AG09319 (cell line): ENCODE measurements at regions not wholly inside any gene's neighbourhood (a gene's known extent, or its start where the extent isn't known, plus 50 kb on each side); places are given as distances from the start of the nearest gene placed in this dataset.

Source experiments
- DNase-seq: peaks from one replicate; pipeline ENCODE4 v3.0.0-alpha.2; 2010; ENCODE audit warnings: low read depth; ENCODE audit errors: extremely low read depth
- TF ChIP-seq, protein P1 (sequence below): IDR thresholded peaks from 2 replicates; pipeline ENCODE4 v1.5.1; 2011; ENCODE audit warnings: low read depth, mild to moderate bottlenecking, inconsistent platforms, low read length, moderate library complexity

DNA sequence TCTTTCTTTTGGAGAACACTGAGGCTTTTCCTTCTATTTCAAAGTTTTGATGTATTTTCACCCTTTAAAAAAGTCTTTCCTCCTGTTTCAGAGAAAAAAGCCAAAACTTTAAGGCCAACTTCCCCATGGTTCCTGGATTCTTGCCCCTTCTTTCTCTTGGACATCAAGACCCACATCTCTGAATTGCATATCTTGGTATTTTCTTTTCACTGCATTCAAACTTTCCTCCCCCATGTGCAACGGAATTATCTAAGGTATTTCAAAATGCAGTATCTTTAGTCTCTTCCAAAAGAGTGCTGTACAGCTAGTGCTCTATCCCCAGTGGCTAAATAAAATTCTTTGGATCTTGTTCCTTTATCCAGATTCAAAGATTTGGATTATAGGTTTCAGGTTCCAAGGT lies 81.1 kb upstream of the TSPAN2 start:
- TF ChIP-seq, protein P1, sequence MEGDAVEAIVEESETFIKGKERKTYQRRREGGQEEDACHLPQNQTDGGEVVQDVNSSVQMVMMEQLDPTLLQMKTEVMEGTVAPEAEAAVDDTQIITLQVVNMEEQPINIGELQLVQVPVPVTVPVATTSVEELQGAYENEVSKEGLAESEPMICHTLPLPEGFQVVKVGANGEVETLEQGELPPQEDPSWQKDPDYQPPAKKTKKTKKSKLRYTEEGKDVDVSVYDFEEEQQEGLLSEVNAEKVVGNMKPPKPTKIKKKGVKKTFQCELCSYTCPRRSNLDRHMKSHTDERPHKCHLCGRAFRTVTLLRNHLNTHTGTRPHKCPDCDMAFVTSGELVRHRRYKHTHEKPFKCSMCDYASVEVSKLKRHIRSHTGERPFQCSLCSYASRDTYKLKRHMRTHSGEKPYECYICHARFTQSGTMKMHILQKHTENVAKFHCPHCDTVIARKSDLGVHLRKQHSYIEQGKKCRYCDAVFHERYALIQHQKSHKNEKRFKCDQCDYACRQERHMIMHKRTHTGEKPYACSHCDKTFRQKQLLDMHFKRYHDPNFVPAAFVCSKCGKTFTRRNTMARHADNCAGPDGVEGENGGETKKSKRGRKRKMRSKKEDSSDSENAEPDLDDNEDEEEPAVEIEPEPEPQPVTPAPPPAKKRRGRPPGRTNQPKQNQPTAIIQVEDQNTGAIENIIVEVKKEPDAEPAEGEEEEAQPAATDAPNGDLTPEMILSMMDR, result no peak
- no peak for DNase-seq

DNA sequence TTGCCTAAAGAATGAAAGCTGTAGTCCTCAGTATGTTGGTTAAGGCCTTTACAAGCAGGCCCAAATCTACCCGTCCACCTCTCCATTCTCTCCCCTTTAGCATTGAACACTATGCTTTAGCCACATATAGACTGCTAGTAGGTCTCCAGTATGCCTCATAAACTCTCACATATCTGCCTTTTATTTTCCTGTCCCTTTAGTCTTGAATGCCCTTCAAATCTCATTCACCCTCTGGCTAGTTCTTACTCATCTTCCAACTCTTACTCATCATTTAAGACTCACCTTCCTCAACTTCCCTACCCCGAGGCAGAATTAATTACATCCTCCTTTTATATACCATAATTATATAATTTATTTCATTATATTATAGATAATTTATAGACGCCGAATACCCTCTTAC lies 78.7 kb upstream of the TSPAN2 start:
- no peak for DNase-seq
- TF ChIP-seq, protein P1, result no peak

DNA sequence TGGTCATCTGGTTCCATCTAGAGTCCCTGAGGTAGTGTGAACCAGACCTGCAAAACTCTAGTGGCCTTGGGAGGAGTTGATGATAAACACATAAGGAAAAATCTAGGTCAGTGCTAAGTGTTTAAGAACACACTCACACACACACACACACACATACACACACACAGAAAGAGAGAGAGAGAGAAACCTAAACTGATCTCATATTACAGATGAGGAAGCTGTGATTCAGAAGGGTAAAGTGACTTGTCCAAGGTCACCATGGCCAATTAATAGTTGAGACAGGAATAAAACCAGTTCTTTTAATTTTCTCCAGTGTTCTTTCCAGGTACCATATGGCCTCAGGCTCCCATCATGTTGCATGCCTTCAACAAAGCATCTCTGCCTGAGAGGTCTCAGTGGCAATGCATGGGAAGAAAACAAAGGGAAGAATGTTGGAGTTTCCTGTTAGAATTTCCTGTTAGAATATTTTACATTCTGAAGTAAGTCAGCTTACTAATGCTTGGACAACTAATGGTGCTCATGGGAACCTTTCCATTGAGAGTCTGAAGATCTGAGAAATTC lies 77.3 kb upstream of the TSPAN2 start:
- no peak for DNase-seq
- TF ChIP-seq, protein P1, result no peak

DNA sequence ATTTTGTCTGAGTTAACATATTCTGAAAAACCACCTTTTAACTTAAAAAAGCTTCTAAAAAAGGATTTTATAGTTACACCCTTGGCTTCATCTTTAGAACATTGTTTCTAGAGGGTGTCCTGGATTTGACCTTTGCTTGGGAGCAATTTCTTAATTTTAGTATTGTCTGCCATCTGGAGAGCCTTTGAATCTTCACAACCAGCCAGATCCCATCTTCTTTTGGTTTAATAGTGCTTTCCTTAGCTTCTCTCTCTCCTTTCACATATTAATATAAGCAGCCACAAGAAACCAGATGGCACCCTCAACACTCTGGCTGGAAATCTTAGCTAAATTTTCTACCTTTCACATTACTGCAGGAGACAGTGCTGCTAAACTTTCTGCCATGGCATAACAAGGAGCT lies 76.5 kb upstream of the TSPAN2 start:
- no peak for DNase-seq
- TF ChIP-seq, protein P1, result no peak

DNA sequence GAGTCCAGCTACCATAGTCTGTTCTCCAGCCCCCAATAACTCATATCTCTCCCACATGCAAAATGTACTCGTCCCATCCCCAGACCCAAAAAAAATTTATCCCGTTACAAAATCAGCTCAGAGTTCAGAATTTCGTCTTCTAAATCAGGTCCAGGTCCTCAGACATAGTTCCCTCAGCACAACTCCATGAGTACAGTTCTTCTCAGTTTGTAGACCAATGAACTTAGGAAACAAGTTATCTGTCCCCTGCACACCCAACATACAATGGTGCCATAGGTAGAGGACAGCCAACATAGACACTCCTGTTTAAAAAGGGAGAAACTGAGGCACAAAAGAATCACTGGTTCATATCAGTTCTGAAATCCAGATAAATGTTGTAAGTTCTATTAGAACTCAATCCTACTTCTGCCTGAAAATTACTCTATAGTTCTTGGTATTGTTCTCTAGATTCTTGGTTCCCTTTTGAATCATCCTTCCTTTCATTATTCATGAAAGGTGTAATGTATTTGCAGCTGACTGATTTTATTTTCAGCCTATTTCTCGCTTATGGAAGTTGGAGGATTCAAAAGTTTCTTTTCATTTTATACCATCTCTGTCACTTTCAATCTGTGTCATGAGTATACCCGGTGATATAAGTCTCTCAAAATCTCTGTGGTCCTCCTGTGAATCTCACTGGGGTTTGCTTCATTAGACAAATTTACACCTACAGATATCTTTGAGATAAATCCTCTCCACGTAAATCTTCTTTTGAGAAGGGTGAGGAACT lies 75.8 kb upstream of the TSPAN2 start:
- TF ChIP-seq, protein P1, result no peak
- no peak for DNase-seq

DNA sequence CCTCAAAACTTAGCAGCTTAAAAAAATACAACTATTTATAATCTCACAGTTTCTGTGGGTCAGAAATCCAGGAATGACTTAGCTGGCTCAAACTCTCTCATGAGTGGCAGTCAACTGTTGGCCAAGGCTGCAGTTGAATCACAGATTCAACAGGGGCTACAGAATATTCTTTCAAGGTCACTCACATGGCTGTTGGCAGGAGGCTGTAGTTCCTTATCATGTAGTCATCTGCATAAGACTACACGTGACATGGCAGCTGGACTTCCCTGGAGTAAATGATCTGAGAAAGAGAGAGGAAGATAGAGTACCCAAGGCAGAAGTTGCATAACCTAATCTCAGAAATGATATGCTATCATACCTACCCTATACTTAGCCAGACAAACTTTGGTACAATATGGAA lies 75.2 kb upstream of the TSPAN2 start:
- TF ChIP-seq, protein P1, result no peak
- no peak for DNase-seq

DNA sequence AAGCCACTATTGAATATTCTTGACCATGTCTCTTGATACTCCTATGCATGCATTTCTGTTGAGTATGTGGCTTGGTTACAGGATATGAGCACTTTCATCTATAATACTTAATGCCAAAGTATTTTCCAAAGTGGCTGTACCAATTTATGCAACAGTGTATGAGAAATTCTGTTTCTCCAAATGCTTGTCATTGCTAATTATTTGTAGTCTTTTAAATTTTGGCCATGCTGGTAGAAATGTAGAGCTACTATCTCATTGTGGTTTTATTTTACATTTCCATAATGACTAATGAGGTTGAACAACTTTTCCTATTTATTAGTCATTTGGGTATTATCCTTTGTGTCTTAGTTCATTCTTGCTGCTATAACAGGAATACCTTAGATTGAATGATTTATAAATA lies 71.4 kb upstream of the TSPAN2 start:
- TF ChIP-seq, protein P1, result no peak
- DNase-seq, result no peak
